WERI-Rb-1 (cell line): ENCODE measurements at regions not wholly inside any gene's neighbourhood (a gene's known extent, or its start where the extent isn't known, plus 50 kb on each side); places are given as distances from the start of the nearest gene placed in this dataset.

Experiments
- DNase-seq: peaks from one replicate; pipeline ENCODE4 v3.0.0-alpha.2; 2020
- H3K27ac ChIP-seq: fragments of 250-450 bp; sonication (Bioruptor Pico); 2 replicates; pipeline ENCODE4 v1.5.1; 2020; ENCODE audit warnings: mild to moderate bottlenecking, moderate library complexity
- H3K27me3 ChIP-seq: fragments of 250-450 bp; sonication (Bioruptor Pico); 2 replicates; pipeline ENCODE4 v1.5.1; 2021; ENCODE audit warnings: mild to moderate bottlenecking, low read depth, moderate library complexity; ENCODE audit not compliant: insufficient read depth, severe bottlenecking
- H3K36me3 ChIP-seq: fragments of 250-450 bp; sonication (Bioruptor Pico); 2 replicates; pipeline ENCODE4 v1.5.1; 2020; ENCODE audit warnings: mild to moderate bottlenecking, moderate library complexity
- H3K4me3 ChIP-seq: 2 replicates; pipeline ENCODE4 v1.5.1; 2011; ENCODE audit warnings: low read depth, mild to moderate bottlenecking, control low read depth, low read length
- H3K9me3 ChIP-seq: fragments of 250-450 bp; sonication (Bioruptor Pico); 2 replicates; pipeline ENCODE4 v1.5.1; 2021; ENCODE audit warnings: mild to moderate bottlenecking, moderate library complexity; ENCODE audit not compliant: severe bottlenecking
- CTCF ChIP-seq: IDR thresholded peaks from 2 replicates; pipeline ENCODE4 v1.5.1; 2011; ENCODE audit warnings: low read depth, mild to moderate bottlenecking, control low read depth, inconsistent platforms, low read length

- no peak for DNase-seq
- no peak overlapping the region for H3K4me3 ChIP-seq
- H3K27ac ChIP-seq, result no peak overlapping the region
- TF ChIP-seq CTCF, result no peak
- peaks cover 6% of the 10 kb centered on the region for H3K9me3 ChIP-seq
- H3K27me3 ChIP-seq, result no peaks in the 10 kb centered on the region
- H3K36me3 ChIP-seq, result no peaks in the 10 kb centered on the region
These were observed 270.1 kb downstream of the STK31 start for GRCh38 chr7:23980081-23980480.

GRCh38 chr7:23981314-23981713 lies 271.3 kb downstream of the STK31 start:
- Histone ChIP-seq H3K36me3 (no peaks in the 10 kb centered on the region), H3K27ac (no peak overlapping the region), H3K9me3 (peaks cover 6% of the 10 kb centered on the region), H3K4me3 (no peak overlapping the region), H3K27me3 (no peaks in the 10 kb centered on the region)
- no peak for TF ChIP-seq CTCF
- DNase-seq, result no peak

- H3K27me3 ChIP-seq, result no peaks in the 10 kb centered on the region
- TF ChIP-seq CTCF, result no peak
- no peaks in the 10 kb centered on the region for H3K36me3 ChIP-seq
- no peak overlapping the region for H3K4me3 ChIP-seq
- no peak for DNase-seq
- H3K9me3 ChIP-seq, result peaks cover 6% of the 10 kb centered on the region
- no peak overlapping the region for H3K27ac ChIP-seq
These were observed 271.7 kb downstream of the STK31 start for GRCh38 chr7:23981758-23982157.

- TF ChIP-seq CTCF, result no peak
- Histone ChIP-seq H3K9me3 (no peaks in the 10 kb centered on the region), H3K4me3 (no peak overlapping the region), H3K27me3 (peaks cover 2% of the 10 kb centered on the region), H3K36me3 (no peaks in the 10 kb centered on the region), H3K27ac (no peak overlapping the region)
- DNase-seq, result no peak
These were observed 278.5 kb upstream of the NPY start for GRCh38 chr7:24005517-24005916.

- DNase-seq, result no peak
- H3K27me3 ChIP-seq, result no peaks in the 10 kb centered on the region
- H3K4me3 ChIP-seq, result no peak overlapping the region
- TF ChIP-seq CTCF, result no peak
- H3K27ac ChIP-seq, result no peak overlapping the region
- H3K9me3 ChIP-seq, result no peaks in the 10 kb centered on the region
- no peaks in the 10 kb centered on the region for H3K36me3 ChIP-seq
These were observed 273.5 kb upstream of the NPY start for GRCh38 chr7:24010495-24010894.

- TF ChIP-seq CTCF, result no peak
- Histone ChIP-seq H3K27ac (no peak overlapping the region), H3K4me3 (no peak overlapping the region), H3K9me3 (no peaks in the 10 kb centered on the region), H3K36me3 (no peaks in the 10 kb centered on the region), H3K27me3 (no peaks in the 10 kb centered on the region)
- DNase-seq, result no peak
These were observed 266.5 kb upstream of the NPY start for GRCh38 chr7:24017519-24017918.
